MM.1S (cell line): ENCODE measurements at regions not wholly inside any gene's neighbourhood (a gene's known extent, or its start where the extent isn't known, plus 50 kb on each side); places are given as distances from the start of the nearest gene placed in this dataset.

Experiments
- CTCF ChIP-seq: fragments of 300-600 bp; sonication (generic); IDR thresholded peaks from 2 replicates; pipeline ENCODE4 v1.5.1; 2016; ENCODE audit warnings: antibody characterized with exemption, low read length, mixed read lengths
- EZH2 ChIP-seq: fragments of 300-600 bp; sonication (generic); optimal IDR thresholded peaks from 2 replicates; pipeline ENCODE3; 2017; ENCODE audit warnings: low read depth, mild to moderate bottlenecking, antibody characterized with exemption, low read length, mixed read lengths
- EZH2phosphoT487 ChIP-seq: fragments of 300-600 bp; sonication (generic); IDR thresholded peaks from 2 replicates; pipeline ENCODE4 v1.6.1; 2018; ENCODE audit warnings: antibody characterized with exemption, low read length

- TF ChIP-seq CTCF (peak; percentile 42), EZH2 (no peak), EZH2phosphoT487 (no peak)
Measured at GRCh38 chr13:73767747-73768315, 366.4 kb downstream of the KLF12 start.
